MM.1S (cell line): ENCODE measurements at regions not wholly inside any gene's neighbourhood (a gene's known extent, or its start where the extent isn't known, plus 50 kb on each side); places are given as distances from the start of the nearest gene placed in this dataset.

Experiments used
- DNase-seq: peaks from one replicate; pipeline ENCODE4 v3.0.0-alpha.2; 2015
- H2AFZ ChIP-seq: fragments of 300-600 bp; sonication (generic); 2 replicates; pipeline ENCODE4 v1.6.0; 2016; ENCODE audit warnings: antibody characterized with exemption, low read length
- H3F3A ChIP-seq: fragments of 300-600 bp; sonication (generic); 2 replicates; pipeline ENCODE4 v1.6.1; 2016; ENCODE audit warnings: mild to moderate bottlenecking, antibody characterized with exemption, low read length, moderate library complexity, mixed read lengths; ENCODE audit not compliant: insufficient read depth
- H3K27ac ChIP-seq: fragments of 300-600 bp; sonication (generic); 2 replicates; pipeline ENCODE4 v1.5.1; 2016; ENCODE audit warnings: mild to moderate bottlenecking, low read length
- H3K27me3 ChIP-seq: fragments of 300-600 bp; sonication (generic); replicated peaks from 2 replicates; pipeline ENCODE4 v1.6.0; 2016; ENCODE audit warnings: low read length; ENCODE audit not compliant: insufficient read depth
- H3K36me3 ChIP-seq: fragments of 300-600 bp; sonication (generic); replicated peaks from 2 replicates; pipeline ENCODE4 v1.6.1; 2016; ENCODE audit warnings: mild to moderate bottlenecking, low read length, mixed read lengths; ENCODE audit not compliant: insufficient read depth
- H3K4me1 ChIP-seq: fragments of 300-600 bp; sonication (generic); 2 replicates; pipeline ENCODE4 v1.6.1; 2016; ENCODE audit warnings: low read length, mixed read lengths
- H3K4me2 ChIP-seq: fragments of 300-600 bp; sonication (generic); 2 replicates; pipeline ENCODE4 v1.6.0; 2016; ENCODE audit warnings: low read depth, low read length
- H3K4me3 ChIP-seq: fragments of 300-600 bp; sonication (generic); 2 replicates; pipeline ENCODE4 v1.5.1; 2016; ENCODE audit warnings: low read length, mixed read lengths
- H3K79me2 ChIP-seq: fragments of 300-600 bp; sonication (generic); 2 replicates; pipeline ENCODE4 v1.6.1; 2016; ENCODE audit warnings: mixed run types, low read length, mixed read lengths
- H3K9ac ChIP-seq: fragments of 300-600 bp; sonication (generic); 2 replicates; pipeline ENCODE4 v1.6.1; 2016; ENCODE audit warnings: low read length, mixed read lengths
- H3K9me2 ChIP-seq: fragments of 300-600 bp; sonication (generic); replicated peaks from 2 replicates; pipeline ENCODE4 v1.6.1; 2016; ENCODE audit warnings: mild to moderate bottlenecking, low read length, mixed read lengths; ENCODE audit not compliant: insufficient read depth
- H3K9me3 ChIP-seq: fragments of 300-600 bp; sonication (generic); replicated peaks from 2 replicates; pipeline ENCODE4 v1.6.1; 2016; ENCODE audit warnings: mild to moderate bottlenecking, low read length, mixed read lengths; ENCODE audit not compliant: insufficient read depth
- H4K20me1 ChIP-seq: fragments of 300-600 bp; sonication (generic); 2 replicates; pipeline ENCODE4 v1.6.1; 2016; ENCODE audit warnings: mild to moderate bottlenecking, low read length, moderate library complexity, mixed read lengths; ENCODE audit not compliant: insufficient read depth
- EZH2 ChIP-seq: fragments of 300-600 bp; sonication (generic); optimal IDR thresholded peaks from 2 replicates; pipeline ENCODE3; 2017; ENCODE audit warnings: low read depth, mild to moderate bottlenecking, antibody characterized with exemption, low read length, mixed read lengths
- EZH2phosphoT487 ChIP-seq: fragments of 300-600 bp; sonication (generic); IDR thresholded peaks from 2 replicates; pipeline ENCODE4 v1.6.1; 2018; ENCODE audit warnings: antibody characterized with exemption, low read length
- TF ChIP-seq, protein P1 (sequence below): fragments of 300-600 bp; sonication (generic); IDR thresholded peaks from 2 replicates; pipeline ENCODE4 v1.5.1; 2016; ENCODE audit warnings: antibody characterized with exemption, low read length, mixed read lengths

DNA sequence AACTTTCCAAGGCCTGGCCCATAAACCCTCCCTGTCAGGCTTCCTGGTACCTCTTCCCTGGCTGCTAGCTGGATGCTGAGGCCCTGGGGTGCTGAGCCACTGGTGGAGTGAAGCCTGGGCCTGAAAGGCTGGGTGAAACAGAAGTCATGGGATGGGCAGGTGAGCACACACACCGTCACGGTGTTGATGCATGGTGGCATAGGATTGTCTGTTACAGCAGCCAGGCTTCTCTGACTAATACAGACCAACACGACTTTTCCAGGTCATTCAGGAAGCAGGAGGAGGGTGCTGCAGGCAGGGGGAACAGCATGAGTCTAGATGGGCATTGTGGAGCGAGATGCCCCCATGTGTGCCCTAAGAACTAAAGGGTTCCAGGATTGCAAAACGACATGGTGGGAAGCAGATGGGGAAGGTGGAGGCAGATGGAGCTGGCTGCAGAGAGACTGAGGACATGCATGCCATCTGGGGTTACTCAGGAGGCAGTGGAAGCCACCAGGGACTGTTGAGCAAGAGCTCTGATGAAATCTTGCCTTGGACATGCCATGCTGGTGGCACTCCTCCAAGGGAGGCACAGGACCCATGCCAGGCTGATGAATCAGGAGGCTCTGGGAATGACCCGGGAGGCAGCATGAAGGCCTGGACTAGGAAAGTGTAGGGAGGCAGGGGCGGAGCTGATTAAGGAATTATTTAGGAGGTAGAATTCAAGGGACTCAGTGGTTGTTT is 480.9 kb downstream of the TSN start:
- Histone ChIP-seq H2AFZ (no peak overlapping the region), H3K27ac (no peak overlapping the region), H3K4me1 (no peaks in the 10 kb centered on the region), H3K9me2 (no peaks in the 10 kb centered on the region), H3K4me3 (no peak overlapping the region), H3K9me3 (no peaks in the 10 kb centered on the region), H4K20me1 (no peaks in the 10 kb centered on the region), H3K79me2 (no peaks in the 10 kb centered on the region), H3K36me3 (no peaks in the 10 kb centered on the region), H3K27me3 (no peaks in the 10 kb centered on the region), H3K9ac (no peak overlapping the region), H3K4me2 (no peak overlapping the region), H3F3A (no peaks in the 10 kb centered on the region)
- no peak for DNase-seq
- TF ChIP-seq, protein P1, sequence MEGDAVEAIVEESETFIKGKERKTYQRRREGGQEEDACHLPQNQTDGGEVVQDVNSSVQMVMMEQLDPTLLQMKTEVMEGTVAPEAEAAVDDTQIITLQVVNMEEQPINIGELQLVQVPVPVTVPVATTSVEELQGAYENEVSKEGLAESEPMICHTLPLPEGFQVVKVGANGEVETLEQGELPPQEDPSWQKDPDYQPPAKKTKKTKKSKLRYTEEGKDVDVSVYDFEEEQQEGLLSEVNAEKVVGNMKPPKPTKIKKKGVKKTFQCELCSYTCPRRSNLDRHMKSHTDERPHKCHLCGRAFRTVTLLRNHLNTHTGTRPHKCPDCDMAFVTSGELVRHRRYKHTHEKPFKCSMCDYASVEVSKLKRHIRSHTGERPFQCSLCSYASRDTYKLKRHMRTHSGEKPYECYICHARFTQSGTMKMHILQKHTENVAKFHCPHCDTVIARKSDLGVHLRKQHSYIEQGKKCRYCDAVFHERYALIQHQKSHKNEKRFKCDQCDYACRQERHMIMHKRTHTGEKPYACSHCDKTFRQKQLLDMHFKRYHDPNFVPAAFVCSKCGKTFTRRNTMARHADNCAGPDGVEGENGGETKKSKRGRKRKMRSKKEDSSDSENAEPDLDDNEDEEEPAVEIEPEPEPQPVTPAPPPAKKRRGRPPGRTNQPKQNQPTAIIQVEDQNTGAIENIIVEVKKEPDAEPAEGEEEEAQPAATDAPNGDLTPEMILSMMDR, result no peak
- no peak for TF ChIP-seq EZH2phosphoT487
- TF ChIP-seq EZH2, result no peak

DNA sequence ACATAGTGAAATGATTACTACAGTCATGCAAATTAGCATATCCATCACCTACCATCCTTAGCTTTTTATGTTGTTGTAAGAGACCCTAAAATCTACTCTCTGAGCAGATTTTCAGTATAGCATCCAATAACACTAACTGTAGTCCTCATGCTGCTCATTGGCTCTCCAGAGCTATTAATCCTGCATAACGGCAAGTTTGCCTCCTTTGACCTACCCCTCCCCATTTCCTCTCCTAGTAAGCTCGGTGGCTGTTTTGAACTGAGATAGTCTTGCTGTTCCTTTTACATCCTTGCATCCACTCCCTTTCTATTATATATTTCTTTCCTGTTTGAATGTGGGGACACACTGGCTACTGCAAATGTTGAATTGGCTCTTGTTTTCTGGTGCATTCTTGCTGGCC is 481.5 kb downstream of the TSN start:
- Histone ChIP-seq H3K27ac (no peak overlapping the region), H3K9me2 (no peaks in the 10 kb centered on the region), H3K4me2 (no peak overlapping the region), H3K4me1 (no peaks in the 10 kb centered on the region), H3F3A (no peaks in the 10 kb centered on the region), H3K4me3 (no peak overlapping the region), H2AFZ (no peak overlapping the region), H3K9ac (no peak overlapping the region), H3K36me3 (no peaks in the 10 kb centered on the region), H3K9me3 (no peaks in the 10 kb centered on the region), H3K27me3 (no peaks in the 10 kb centered on the region), H4K20me1 (no peaks in the 10 kb centered on the region), H3K79me2 (no peaks in the 10 kb centered on the region)
- TF ChIP-seq EZH2phosphoT487 (no peak), EZH2 (no peak)
- TF ChIP-seq, protein P1, result no peak
- DNase-seq, result no peak

DNA sequence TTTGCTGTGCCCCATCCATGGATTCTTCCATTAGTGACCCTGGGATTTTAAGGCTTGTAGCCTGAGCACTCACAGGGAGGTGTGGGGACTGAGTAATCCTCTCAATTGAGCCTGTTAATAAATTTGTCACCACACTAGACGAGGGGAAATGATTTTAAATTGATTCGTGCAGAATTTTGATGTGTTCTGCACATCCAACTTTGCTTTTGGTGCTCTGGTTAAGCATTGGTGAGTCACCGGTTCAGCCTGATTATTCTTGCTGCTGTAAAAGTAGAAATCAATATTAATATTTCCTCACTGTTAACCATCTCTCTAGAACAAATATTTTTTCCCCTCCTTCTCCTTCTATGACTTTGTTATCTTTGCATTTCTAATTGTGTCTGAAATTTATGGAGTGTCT is 482.0 kb downstream of the TSN start:
- Histone ChIP-seq H3K4me3 (no peak overlapping the region), H3K4me1 (no peaks in the 10 kb centered on the region), H3K9ac (no peak overlapping the region), H3F3A (no peaks in the 10 kb centered on the region), H3K36me3 (no peaks in the 10 kb centered on the region), H3K27ac (no peak overlapping the region), H3K79me2 (no peaks in the 10 kb centered on the region), H4K20me1 (no peaks in the 10 kb centered on the region), H3K9me2 (no peaks in the 10 kb centered on the region), H3K4me2 (no peak overlapping the region), H3K9me3 (no peaks in the 10 kb centered on the region), H3K27me3 (no peaks in the 10 kb centered on the region), H2AFZ (no peak overlapping the region)
- TF ChIP-seq EZH2phosphoT487, result no peak
- TF ChIP-seq, protein P1, result no peak
- TF ChIP-seq EZH2, result no peak
- DNase-seq, result no peak
